ENCODE measurements at regions not wholly inside any gene's neighbourhood (a gene's known extent, or its start where the extent isn't known, plus 50 kb on each side); places are given as distances from the start of the nearest gene placed in this dataset.

GRCh38 chr17:52751051-52751450 lies 592.5 kb upstream of the CA10 start:
- no peaks in the 10 kb centered on the region for H3K9me3 ChIP-seq (ENCODE audit: control insufficient read depth, insufficient read depth, low read depth, low read length)
- in situ Hi-C loops (cut with HindIII; ENCODE audit: low pct_unique_long_range_greater_than_20kb, low sequenced_read_pairs) (no loop called here), intact Hi-C loops (cut with micrococcal nuclease; ENCODE audit: unreplicated experiment) (no loop called here)
- TF ChIP-seq POLR2AphosphoS5 (IDR thresholded peaks at IDR 0.05; ENCODE audit: low read depth, low read length) (no peak), REST (IDR thresholded peaks at IDR 0.05; ENCODE audit: insufficient read depth in 1 of 2, low read depth in 2 of 2, low read length in 1 of 2) (no peak), TCF7L2 (IDR thresholded peaks at IDR 0.05; ENCODE audit: low read depth, low read length) (no peak), CTCF (IDR thresholded peaks at IDR 0.05) (no peak), SIN3A (IDR thresholded peaks at IDR 0.05; ENCODE audit: borderline replicate concordance, insufficient read depth, low read depth, low read length) (no peak)
- no peaks in the 10 kb centered on the region for H3K36me3 ChIP-seq (ENCODE audit: control insufficient read depth, insufficient read depth, low read length)
- H3K27me3 ChIP-seq (ENCODE audit: control insufficient read depth, insufficient read depth, low read length) = no peaks in the 10 kb centered on the region
- no peak for DNase-seq (ENCODE audit: low read depth, low spot score)
- no peak overlapping the region for H3K27ac ChIP-seq (ENCODE audit: low read length)
- ATAC-seq = no peak
- no TSS peak for BruUV-seq (replicated peaks)
- POLR2A ChIA-PET = no interaction called here
- H3K4me3 ChIP-seq (ENCODE audit: low read depth in 2 of 2, low read length in 2 of 2) = no peak overlapping the region
- H3K4me1 ChIP-seq (ENCODE audit: control insufficient read depth, insufficient read depth, low read length) = no peaks in the 10 kb centered on the region
- CTCF ChIA-PET = no interaction called here

- in situ Hi-C loops (cut with HindIII; ENCODE audit: low pct_unique_long_range_greater_than_20kb, low sequenced_read_pairs) = no loop called here
- TF ChIP-seq CTCF (IDR thresholded peaks at IDR 0.05) (no peak), REST (IDR thresholded peaks at IDR 0.05; ENCODE audit: insufficient read depth in 1 of 2, low read depth in 2 of 2, low read length in 1 of 2) (no peak)
- BruUV-seq (replicated peaks) = no TSS peak
- ChIA-PET CTCF (no interaction called here), POLR2A (no interaction called here)
- ATAC-seq (no peak), DNase-seq (ENCODE audit: low read depth, low spot score) (no peak)
- Histone ChIP-seq H3K4me3 (ENCODE audit: low read depth in 2 of 2, low read length in 2 of 2) (no peak overlapping the region), H3K36me3 (ENCODE audit: control insufficient read depth, insufficient read depth, low read length) (no peaks in the 10 kb centered on the region), H3K9me3 (ENCODE audit: control insufficient read depth, insufficient read depth, low read depth, low read length) (no peaks in the 10 kb centered on the region), H3K27me3 (ENCODE audit: control insufficient read depth, insufficient read depth, low read length) (no peaks in the 10 kb centered on the region), H3K4me1 (ENCODE audit: control insufficient read depth, insufficient read depth, low read length) (no peaks in the 10 kb centered on the region), H3K27ac (ENCODE audit: low read length) (no peak overlapping the region)
- intact Hi-C loops (cut with micrococcal nuclease; ENCODE audit: unreplicated experiment) = no loop called here
These were observed 585.7 kb upstream of the CA10 start for GRCh38 chr17:52744179-52744578.

Measured in Panc1 (cell line).